ENCODE measurements at regions not wholly inside any gene's neighbourhood (a gene's known extent, or its start where the extent isn't known, plus 50 kb on each side); places are given as distances from the start of the nearest gene placed in this dataset.

GRCh38 chr7:112989531-112989930 is 97.1 kb downstream of the GPR85 start:
- ChIA-PET CTCF (ENCODE audit: partially characterized antibody) (no interaction called here), POLR2A (ENCODE audit: partially characterized antibody) (no interaction called here)
- Histone ChIP-seq H3K4ac (replicated peaks; ENCODE audit: insufficient read length, low read depth, low read length) (no peak overlapping the region), H4K8ac (ENCODE audit: extremely low read depth, insufficient read depth, low read length) (no peak overlapping the region), H3K23me2 (ENCODE audit: low read depth, low read length) (no peaks in the 10 kb centered on the region), H3K23ac (ENCODE audit: insufficient read length) (no peak overlapping the region), H2BK120ac (replicated peaks; ENCODE audit: low read depth, low read length) (no peak overlapping the region), H2BK5ac (ENCODE audit: low read depth, low read length) (no peak overlapping the region), H3K9me3 (ENCODE audit: insufficient read depth in 2 of 2, low read depth in 1 of 2, low read length in 1 of 2) (no peaks in the 10 kb centered on the region), H3K27ac (ENCODE audit: low read depth, low read length) (no peak overlapping the region), H4K91ac (replicated peaks; ENCODE audit: insufficient read length, low read length) (no peak overlapping the region), H3K79me2 (ENCODE audit: control insufficient read depth in 1 of 2, insufficient read depth in 2 of 2, low read length in 2 of 2) (no peaks in the 10 kb centered on the region), H2AK5ac (ENCODE audit: low read depth, low read length) (no peak overlapping the region), H4K5ac (ENCODE audit: insufficient read length, low read depth, low read length) (no peak overlapping the region), H2BK15ac (ENCODE audit: low read length) (no peak overlapping the region), H4K20me1 (replicated peaks in 1 of 2; ENCODE audit: control insufficient read depth in 1 of 2, insufficient read depth in 2 of 2, low read length in 2 of 2) (no peaks in the 10 kb centered on the region), H3K56ac (replicated peaks; ENCODE audit: insufficient read length, low read depth, low read length) (no peak overlapping the region), H3K79me1 (ENCODE audit: low read depth, low read length) (no peaks in the 10 kb centered on the region), H3K18ac (ENCODE audit: extremely low read depth, low read length) (no peak overlapping the region), H3K9ac (replicated peaks in 1 of 4; ENCODE audit: extremely low read depth in 1 of 4, low read depth in 3 of 4, low read length in 3 of 4) (no peak overlapping the region), H3K4me3 (ENCODE audit: extremely low read depth in 1 of 4, insufficient read depth in 2 of 4, low read depth in 3 of 4, low read length in 4 of 4) (no peak overlapping the region), H3K14ac (ENCODE audit: insufficient read length) (no peak overlapping the region), H2BK20ac (ENCODE audit: low read length) (no peak overlapping the region), H2BK12ac (ENCODE audit: low read depth, low read length) (no peak overlapping the region), H3K4me1 (replicated peaks in 1 of 4; ENCODE audit: control insufficient read depth in 3 of 4, insufficient read depth in 4 of 4, low read length in 3 of 4) (no peaks in the 10 kb centered on the region), H3K36me3 (ENCODE audit: control insufficient read depth in 2 of 4, insufficient read depth in 4 of 4, low read length in 3 of 4) (no peaks in the 10 kb centered on the region), H3K27me3 (replicated peaks in 1 of 4; ENCODE audit: control insufficient read depth in 3 of 4, extremely low read depth in 1 of 4, insufficient read depth in 3 of 4, low read length in 3 of 4) (no peaks in the 10 kb centered on the region), H2AFZ (ENCODE audit: low read length) (no peak overlapping the region), H3K4me2 (ENCODE audit: insufficient read depth in 1 of 2, low read depth in 2 of 2, low read length in 2 of 2) (no peak overlapping the region)
- DNase-seq (ENCODE audit: low read depth in 1 of 2, low spot score in 2 of 2), result no peak
- FAIRE-seq, result no peak
- TF ChIP-seq CHD7 (IDR thresholded peaks at IDR 0.05; ENCODE audit: insufficient replicate concordance, low read length) (no peak), POU5F1 (IDR thresholded peaks at IDR 0.05; ENCODE audit: low read depth, low read length) (no peak)
